Neural cell (in vitro differentiated cells): ENCODE measurements at regions not wholly inside any gene's neighbourhood (a gene's known extent, or its start where the extent isn't known, plus 50 kb on each side); places are given as distances from the start of the nearest gene placed in this dataset.

Experiments
- H2AFZ ChIP-seq: fragments of 200-600, 300-800 bp; sonication (generic), shearing (Covaris generic); 2 replicates; pipeline ENCODE4 v1.6.0; 2014; ENCODE audit warnings: low read depth, mild to moderate bottlenecking, antibody characterized with exemption, low read length, moderate library complexity
- H3F3A ChIP-seq: fragments of 200-600 bp; shearing (Covaris generic); 2 replicates; pipeline ENCODE4 v1.6.1; 2016; ENCODE audit warnings: mild to moderate bottlenecking, moderate library complexity, mixed read lengths, antibody characterized with exemption, low read length; ENCODE audit not compliant: insufficient read depth, poor library complexity, severe bottlenecking
- H3K27ac ChIP-seq: fragments of 200-600, 300-800 bp; sonication (generic), shearing (Covaris generic); 2 replicates; pipeline ENCODE4 v1.5.1; 2014; ENCODE audit warnings: mild to moderate bottlenecking, low read length, moderate library complexity
- H3K27me3 ChIP-seq: fragments of 300-800, 200-600 bp; sonication (generic), shearing (Covaris generic); 2 replicates; pipeline ENCODE4 v1.6.0; 2014; ENCODE audit warnings: mild to moderate bottlenecking, low read depth, low read length, moderate library complexity; ENCODE audit not compliant: insufficient read depth
- H3K36me3 ChIP-seq: fragments of 300-800, 200-600 bp; sonication (generic), shearing (Covaris generic); 2 replicates; pipeline ENCODE4 v1.5.1; 2014; ENCODE audit warnings: mild to moderate bottlenecking, antibody characterized with exemption, low read length, moderate library complexity; ENCODE audit not compliant: insufficient read depth
- H3K4me2 ChIP-seq: fragments of 300-800, 200-600 bp; sonication (generic), shearing (Covaris generic); 2 replicates; pipeline ENCODE4 v1.6.0; 2014; ENCODE audit warnings: mild to moderate bottlenecking, low read length
- H3K4me3 ChIP-seq: fragments of 300-800, 200-600 bp; sonication (generic), shearing (Covaris generic); 2 replicates; pipeline ENCODE4 v1.5.1; 2014; ENCODE audit warnings: mild to moderate bottlenecking, low read length, moderate library complexity
- H3K79me2 ChIP-seq: fragments of 200-600 bp; shearing (Covaris generic); replicated peaks from 2 replicates; pipeline ENCODE4 v1.6.0; 2014; ENCODE audit warnings: mild to moderate bottlenecking, low read length, moderate library complexity; ENCODE audit not compliant: insufficient read depth
- H3K9ac ChIP-seq: fragments of 300-800, 200-600 bp; sonication (generic), shearing (Covaris generic); 2 replicates; pipeline ENCODE4 v1.6.1; 2016; ENCODE audit warnings: mild to moderate bottlenecking, low read length, mixed read lengths
- H3K9me2 ChIP-seq: fragments of 200-600 bp; shearing (Covaris generic); 2 replicates; pipeline ENCODE4 v1.6.1; 2016; ENCODE audit warnings: mild to moderate bottlenecking, low read length, mixed read lengths; ENCODE audit not compliant: insufficient read depth
- H3K9me3 ChIP-seq: fragments of 200-600, 300-800 bp; sonication (generic), shearing (Covaris generic); 2 replicates; pipeline ENCODE4 v1.6.1; 2016; ENCODE audit warnings: mild to moderate bottlenecking, mixed run types, low read length, moderate library complexity, mixed read lengths
- H4K20me1 ChIP-seq: fragments of 200-600 bp; shearing (Covaris generic); 2 replicates; pipeline ENCODE4 v1.6.1; 2016; ENCODE audit warnings: mild to moderate bottlenecking, mixed run types; ENCODE audit not compliant: insufficient read depth
- EP300 ChIP-seq: fragments of 450-650 bp; conservative IDR thresholded peaks from 2 replicates; pipeline ENCODE4 v1.6.1; 2014; ENCODE audit warnings: antibody characterized with exemption, mild to moderate bottlenecking, moderate library complexity; ENCODE audit not compliant: poor library complexity, severe bottlenecking
- EZH2 ChIP-seq: fragments of 200-600, 300-800 bp; shearing (Covaris generic), sonication (generic); IDR thresholded peaks from 2 replicates; pipeline ENCODE4 v1.6.1; 2014; ENCODE audit warnings: antibody characterized with exemption, low read length, borderline replicate concordance, mild to moderate bottlenecking; ENCODE audit not compliant: insufficient read depth, poor library complexity, severe bottlenecking
- MXI1 ChIP-seq: fragments of 450-650 bp; conservative IDR thresholded peaks from 2 replicates; pipeline ENCODE4 v1.6.1; 2014; ENCODE audit warnings: antibody characterized with exemption, mild to moderate bottlenecking; ENCODE audit not compliant: poor library complexity, severe bottlenecking
- POLR2AphosphoS5 ChIP-seq: IDR thresholded peaks from 2 replicates; pipeline ENCODE4 v1.6.1; 2012
- RAD21 ChIP-seq: fragments of 450-650 bp; conservative IDR thresholded peaks from 2 replicates; pipeline ENCODE4 v1.6.1; 2014; ENCODE audit warnings: antibody characterized with exemption, mild to moderate bottlenecking, moderate library complexity
- SMC3 ChIP-seq: fragments of 450-650 bp; conservative IDR thresholded peaks from 2 replicates; pipeline ENCODE4 v1.6.1; 2014; ENCODE audit warnings: antibody characterized with exemption, mild to moderate bottlenecking, moderate library complexity; ENCODE audit not compliant: poor library complexity
- TAF1 ChIP-seq: IDR thresholded peaks from 2 replicates; pipeline ENCODE4 v1.6.1; 2012; ENCODE audit warnings: low read depth
- TF ChIP-seq, protein P1 (sequence below): fragments of 450-650 bp; IDR thresholded peaks from 2 replicates; pipeline ENCODE4 v1.5.1; 2014; ENCODE audit warnings: antibody characterized with exemption, mild to moderate bottlenecking, moderate library complexity; ENCODE audit not compliant: poor library complexity, severe bottlenecking
- TF ChIP-seq, protein P2 (sequence below): IDR thresholded peaks from 2 replicates; pipeline ENCODE4 v1.6.1; 2012; ENCODE audit warnings: borderline replicate concordance

- Histone ChIP-seq H3K27ac (no peak overlapping the region), H3K4me3 (no peak overlapping the region), H4K20me1 (no peaks in the 10 kb centered on the region), H3K79me2 (no peaks in the 10 kb centered on the region), H3K9me2 (no peaks in the 10 kb centered on the region), H3K36me3 (no peaks in the 10 kb centered on the region), H3K9me3 (no peaks in the 10 kb centered on the region), H2AFZ (no peak overlapping the region), H3K9ac (no peak overlapping the region), H3F3A (no peaks in the 10 kb centered on the region), H3K27me3 (no peaks in the 10 kb centered on the region), H3K4me2 (no peak overlapping the region)
- TF ChIP-seq MXI1 (no peak), RAD21 (no peak), EP300 (no peak), SMC3 (no peak), TAF1 (no peak), POLR2AphosphoS5 (no peak), EZH2 (no peak)
- TF ChIP-seq, protein P1, sequence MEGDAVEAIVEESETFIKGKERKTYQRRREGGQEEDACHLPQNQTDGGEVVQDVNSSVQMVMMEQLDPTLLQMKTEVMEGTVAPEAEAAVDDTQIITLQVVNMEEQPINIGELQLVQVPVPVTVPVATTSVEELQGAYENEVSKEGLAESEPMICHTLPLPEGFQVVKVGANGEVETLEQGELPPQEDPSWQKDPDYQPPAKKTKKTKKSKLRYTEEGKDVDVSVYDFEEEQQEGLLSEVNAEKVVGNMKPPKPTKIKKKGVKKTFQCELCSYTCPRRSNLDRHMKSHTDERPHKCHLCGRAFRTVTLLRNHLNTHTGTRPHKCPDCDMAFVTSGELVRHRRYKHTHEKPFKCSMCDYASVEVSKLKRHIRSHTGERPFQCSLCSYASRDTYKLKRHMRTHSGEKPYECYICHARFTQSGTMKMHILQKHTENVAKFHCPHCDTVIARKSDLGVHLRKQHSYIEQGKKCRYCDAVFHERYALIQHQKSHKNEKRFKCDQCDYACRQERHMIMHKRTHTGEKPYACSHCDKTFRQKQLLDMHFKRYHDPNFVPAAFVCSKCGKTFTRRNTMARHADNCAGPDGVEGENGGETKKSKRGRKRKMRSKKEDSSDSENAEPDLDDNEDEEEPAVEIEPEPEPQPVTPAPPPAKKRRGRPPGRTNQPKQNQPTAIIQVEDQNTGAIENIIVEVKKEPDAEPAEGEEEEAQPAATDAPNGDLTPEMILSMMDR, result no peak
- TF ChIP-seq, protein P2, sequence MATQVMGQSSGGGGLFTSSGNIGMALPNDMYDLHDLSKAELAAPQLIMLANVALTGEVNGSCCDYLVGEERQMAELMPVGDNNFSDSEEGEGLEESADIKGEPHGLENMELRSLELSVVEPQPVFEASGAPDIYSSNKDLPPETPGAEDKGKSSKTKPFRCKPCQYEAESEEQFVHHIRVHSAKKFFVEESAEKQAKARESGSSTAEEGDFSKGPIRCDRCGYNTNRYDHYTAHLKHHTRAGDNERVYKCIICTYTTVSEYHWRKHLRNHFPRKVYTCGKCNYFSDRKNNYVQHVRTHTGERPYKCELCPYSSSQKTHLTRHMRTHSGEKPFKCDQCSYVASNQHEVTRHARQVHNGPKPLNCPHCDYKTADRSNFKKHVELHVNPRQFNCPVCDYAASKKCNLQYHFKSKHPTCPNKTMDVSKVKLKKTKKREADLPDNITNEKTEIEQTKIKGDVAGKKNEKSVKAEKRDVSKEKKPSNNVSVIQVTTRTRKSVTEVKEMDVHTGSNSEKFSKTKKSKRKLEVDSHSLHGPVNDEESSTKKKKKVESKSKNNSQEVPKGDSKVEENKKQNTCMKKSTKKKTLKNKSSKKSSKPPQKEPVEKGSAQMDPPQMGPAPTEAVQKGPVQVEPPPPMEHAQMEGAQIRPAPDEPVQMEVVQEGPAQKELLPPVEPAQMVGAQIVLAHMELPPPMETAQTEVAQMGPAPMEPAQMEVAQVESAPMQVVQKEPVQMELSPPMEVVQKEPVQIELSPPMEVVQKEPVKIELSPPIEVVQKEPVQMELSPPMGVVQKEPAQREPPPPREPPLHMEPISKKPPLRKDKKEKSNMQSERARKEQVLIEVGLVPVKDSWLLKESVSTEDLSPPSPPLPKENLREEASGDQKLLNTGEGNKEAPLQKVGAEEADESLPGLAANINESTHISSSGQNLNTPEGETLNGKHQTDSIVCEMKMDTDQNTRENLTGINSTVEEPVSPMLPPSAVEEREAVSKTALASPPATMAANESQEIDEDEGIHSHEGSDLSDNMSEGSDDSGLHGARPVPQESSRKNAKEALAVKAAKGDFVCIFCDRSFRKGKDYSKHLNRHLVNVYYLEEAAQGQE, result no peak
These were observed 231.9 kb downstream of the C12orf75 start for GRCh38 chr12:105562199-105562971.

GRCh38 chr12:105567061-105567460 lies 236.6 kb downstream of the C12orf75 start:
- H3K27me3 ChIP-seq, result no peaks in the 10 kb centered on the region
- H3K27ac ChIP-seq, result no peak overlapping the region
- no peak for TF ChIP-seq SMC3
- no peak for TF ChIP-seq TAF1
- TF ChIP-seq, protein P1, result no peak
- TF ChIP-seq EP300, result no peak
- H3K9ac ChIP-seq, result no peak overlapping the region
- H3K9me3 ChIP-seq, result no peaks in the 10 kb centered on the region
- H3K9me2 ChIP-seq, result no peaks in the 10 kb centered on the region
- H3F3A ChIP-seq, result no peaks in the 10 kb centered on the region
- H3K4me3 ChIP-seq, result no peak overlapping the region
- H4K20me1 ChIP-seq, result no peaks in the 10 kb centered on the region
- H3K36me3 ChIP-seq, result no peaks in the 10 kb centered on the region
- H3K4me2 ChIP-seq, result no peak overlapping the region
- no peak overlapping the region for H2AFZ ChIP-seq
- no peaks in the 10 kb centered on the region for H3K79me2 ChIP-seq
